Stimulated activated naive B cell treated with anti-CD40 and anti-IgM and Interleukin-4, amounts not matched to agents 10 μg/mL and 1 μg/mL and 100 μg/mL, for 72 hours (primary cell): ENCODE measurements at regions not wholly inside any gene's neighbourhood (a gene's known extent, or its start where the extent isn't known, plus 50 kb on each side); places are given as distances from the start of the nearest gene placed in this dataset.

Source experiments
- ATAC-seq, 2 donors: fragments of 150-1000 bp; cut with Tn5 transposase; replicated peaks; 2 replicates each; pipeline ENCODE4 v1.10.0; 2021; ENCODE audit warnings: moderate library complexity in 1 of 2
- DNase-seq: peaks from one replicate; pipeline ENCODE4 v3.0.0; 2021
- H3K27ac Mint-ChIP-seq: one replicate; pipeline ENCODE4 v1.8.0; 2022; ENCODE audit warnings: mild to moderate bottlenecking, mixed read lengths
- H3K27me3 Mint-ChIP-seq, 2 donors: one replicate each; pipeline ENCODE4 v1.8.0; 2022; ENCODE audit warnings: mixed read lengths in 2 of 2
- H3K36me3 Mint-ChIP-seq, 2 donors: one replicate each; pipeline ENCODE4 v1.8.0; 2022; ENCODE audit warnings: mixed read lengths in 2 of 2, mild to moderate bottlenecking in 1 of 2
- H3K4me1 Mint-ChIP-seq, 2 donors: one replicate each; pipeline ENCODE4 v1.8.0; 2022; ENCODE audit warnings: mixed read lengths in 2 of 2, mild to moderate bottlenecking in 1 of 2
- H3K4me3 Mint-ChIP-seq, 2 donors: one replicate each; pipeline ENCODE4 v1.8.0; 2022; ENCODE audit warnings: mild to moderate bottlenecking in 2 of 2, mixed read lengths in 2 of 2, moderate library complexity in 1 of 2
- H3K9me3 Mint-ChIP-seq, 2 donors: one replicate each; pipeline ENCODE4 v1.8.0; 2022; ENCODE audit warnings: mixed read lengths in 2 of 2, mild to moderate bottlenecking in 1 of 2

DNA sequence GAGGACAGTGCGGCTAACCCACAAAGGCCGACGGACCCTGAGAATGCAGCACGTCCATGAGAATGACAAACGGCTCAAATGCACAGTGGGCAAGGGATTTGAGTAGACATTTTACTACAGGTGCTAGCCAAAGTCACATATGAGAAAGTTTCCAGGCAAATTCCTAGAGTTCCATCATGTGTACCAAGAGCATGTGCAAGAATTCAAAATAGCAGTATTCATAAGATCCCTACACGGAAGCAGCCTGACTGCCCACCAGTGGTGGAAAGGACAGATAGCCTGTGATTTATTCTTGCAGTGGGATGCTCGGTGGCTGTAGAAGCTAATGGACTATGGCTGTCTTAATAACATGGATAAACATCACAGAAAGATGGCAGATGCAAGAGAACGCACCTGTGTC, 68.0 kb downstream of the RGS12 start:
- no peak for ATAC-seq
- DNase-seq: no peak
- Mint-ChIP-seq H3K4me1 (peaks cover 9 to 18% of the 10 kb centered on the region in 2 donors), H3K27ac (no peak overlapping the region), H3K4me3 (no peak overlapping the region), H3K36me3 (no peaks in the 10 kb centered on the region), H3K27me3 (peaks cover 18% of the 10 kb centered on the region in 2 donors), H3K9me3 (peaks cover 0 to 2% of the 10 kb centered on the region in 2 donors)

GRCh38 chr4:3361406-3361805, 68.6 kb downstream of the RGS12 start:
- Mint-ChIP-seq H3K4me1 (peaks cover 9 to 18% of the 10 kb centered on the region in 2 donors), H3K4me3 (no peak overlapping the region), H3K27me3 (peaks cover 18% of the 10 kb centered on the region in 2 donors), H3K27ac (no peak overlapping the region), H3K9me3 (peaks cover 0 to 2% of the 10 kb centered on the region in 2 donors), H3K36me3 (no peaks in the 10 kb centered on the region)
- DNase-seq (no peak), ATAC-seq (no peak)

- ATAC-seq (no peak), DNase-seq (no peak)
- no peak overlapping the region for H3K27ac Mint-ChIP-seq
- H3K4me3 Mint-ChIP-seq: no peak overlapping the region
- H3K4me1 Mint-ChIP-seq: peaks cover 9 to 18% of the 10 kb centered on the region in 2 donors
- H3K9me3 Mint-ChIP-seq: peaks cover 0 to 2% of the 10 kb centered on the region in 2 donors
- peaks cover 18% of the 10 kb centered on the region in 2 donors for H3K27me3 Mint-ChIP-seq
- H3K36me3 Mint-ChIP-seq: no peaks in the 10 kb centered on the region
Observed at GRCh38 chr4:3361896-3362295, 69.1 kb downstream of the RGS12 start.

DNA sequence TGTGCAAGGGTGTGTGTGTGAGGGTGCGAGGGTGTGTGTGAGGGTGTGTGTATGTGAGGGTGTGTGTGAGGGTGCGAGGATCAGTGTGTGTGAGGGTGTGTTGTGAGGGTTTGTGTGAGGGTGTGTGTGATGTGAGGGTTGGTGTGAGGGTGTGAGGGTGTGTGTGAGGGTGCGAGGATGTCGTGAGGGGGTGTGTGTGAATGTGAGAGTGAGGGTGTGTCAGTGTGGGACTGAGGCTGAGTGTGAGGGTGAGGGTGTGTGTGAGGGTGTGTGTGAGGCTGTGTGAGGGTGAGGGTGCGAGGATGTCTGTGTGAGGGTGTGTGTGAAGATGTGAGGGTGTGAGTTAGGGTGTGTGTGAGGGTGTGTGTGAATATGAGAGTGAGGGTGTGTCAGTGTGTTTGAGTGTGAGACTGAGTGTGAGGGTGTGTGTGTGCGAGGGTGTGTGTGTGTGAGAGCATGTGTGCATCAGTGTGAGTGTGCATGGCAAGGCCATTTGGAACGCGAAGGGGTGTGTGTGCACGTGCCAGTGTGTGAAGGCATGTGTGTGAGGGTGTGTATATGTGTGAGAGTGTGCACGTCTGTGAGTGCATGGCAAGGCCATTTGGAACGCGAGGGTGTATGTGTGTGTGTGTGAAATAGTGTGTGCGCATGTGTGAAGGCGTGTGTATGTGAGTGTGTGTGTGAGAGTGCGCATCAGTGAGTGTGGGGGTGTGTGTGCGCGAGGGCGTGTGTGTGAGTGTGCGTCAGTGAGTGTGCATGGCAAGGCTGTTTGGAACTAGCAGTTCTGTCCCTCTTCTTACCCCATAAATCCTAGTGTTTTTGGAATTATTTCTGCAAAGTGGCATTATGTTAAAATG, 69.8 kb downstream of the RGS12 start:
- ATAC-seq (no peak), DNase-seq (no peak)
- H3K9me3 Mint-ChIP-seq: peaks cover 0 to 2% of the 10 kb centered on the region in 2 donors
- H3K27me3 Mint-ChIP-seq: peaks cover 18 to 22% of the 10 kb centered on the region in 2 donors
- H3K4me3 Mint-ChIP-seq: no peak overlapping the region
- no peak overlapping the region for H3K27ac Mint-ChIP-seq
- H3K4me1 Mint-ChIP-seq: peaks cover 9 to 18% of the 10 kb centered on the region in 2 donors
- no peaks in the 10 kb centered on the region for H3K36me3 Mint-ChIP-seq

DNA sequence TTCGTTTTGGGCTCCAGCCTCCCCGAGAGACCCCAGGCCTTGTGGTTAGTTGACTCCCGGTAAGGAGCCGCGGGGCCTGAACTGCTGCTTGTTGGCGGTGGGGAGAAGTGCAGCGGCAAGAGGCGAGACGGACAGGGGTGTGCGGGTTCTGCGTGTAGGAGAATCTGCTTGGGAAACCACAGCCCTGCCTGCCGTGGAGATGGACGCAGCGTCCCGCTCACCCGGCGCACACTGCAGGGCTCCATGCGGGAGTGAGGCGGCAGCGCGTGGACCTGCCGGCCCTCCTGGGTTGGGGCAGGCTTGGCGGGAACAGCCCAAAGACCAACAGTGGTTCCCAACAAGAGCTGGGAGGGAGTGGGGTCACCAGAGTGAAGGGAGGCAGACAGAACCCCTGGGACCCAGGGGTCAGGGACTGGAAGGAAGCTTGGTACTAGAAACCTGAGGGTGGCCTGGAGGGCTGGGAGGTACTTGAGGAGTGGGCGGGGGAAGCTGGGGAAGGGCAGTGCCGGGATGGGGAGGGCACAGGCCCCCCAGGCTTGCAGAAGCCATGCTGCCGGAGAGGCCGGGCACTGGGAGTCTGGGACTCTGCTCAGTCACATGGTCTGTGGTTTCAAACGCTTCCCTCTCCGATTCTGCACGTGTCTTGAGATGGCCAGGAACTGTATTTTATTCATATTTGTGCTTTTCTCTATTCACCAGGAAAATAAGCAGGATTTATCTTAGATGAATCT, 70.8 kb downstream of the RGS12 start:
- peaks cover 24 to 29% of the 10 kb centered on the region in 2 donors for H3K27me3 Mint-ChIP-seq
- DNase-seq (no peak), ATAC-seq (no peak)
- no peaks in the 10 kb centered on the region for H3K9me3 Mint-ChIP-seq
- H3K27ac Mint-ChIP-seq: peak overlapping the region; percentile 70
- no peak overlapping the region for H3K4me3 Mint-ChIP-seq
- no peaks in the 10 kb centered on the region for H3K36me3 Mint-ChIP-seq
- H3K4me1 Mint-ChIP-seq: peaks cover 13 to 25% of the 10 kb centered on the region in 2 donors

- Mint-ChIP-seq H3K36me3 (no peaks in the 10 kb centered on the region), H3K4me1 (peaks cover 13 to 31% of the 10 kb centered on the region in 2 donors), H3K27me3 (peaks cover 29 to 32% of the 10 kb centered on the region in 2 donors), H3K4me3 (no peak overlapping the region), H3K9me3 (no peaks in the 10 kb centered on the region), H3K27ac (no peak overlapping the region)
- no peak for DNase-seq
- ATAC-seq: no peak
Observed at GRCh38 chr4:3364199-3364598, 71.4 kb downstream of the RGS12 start.

DNA sequence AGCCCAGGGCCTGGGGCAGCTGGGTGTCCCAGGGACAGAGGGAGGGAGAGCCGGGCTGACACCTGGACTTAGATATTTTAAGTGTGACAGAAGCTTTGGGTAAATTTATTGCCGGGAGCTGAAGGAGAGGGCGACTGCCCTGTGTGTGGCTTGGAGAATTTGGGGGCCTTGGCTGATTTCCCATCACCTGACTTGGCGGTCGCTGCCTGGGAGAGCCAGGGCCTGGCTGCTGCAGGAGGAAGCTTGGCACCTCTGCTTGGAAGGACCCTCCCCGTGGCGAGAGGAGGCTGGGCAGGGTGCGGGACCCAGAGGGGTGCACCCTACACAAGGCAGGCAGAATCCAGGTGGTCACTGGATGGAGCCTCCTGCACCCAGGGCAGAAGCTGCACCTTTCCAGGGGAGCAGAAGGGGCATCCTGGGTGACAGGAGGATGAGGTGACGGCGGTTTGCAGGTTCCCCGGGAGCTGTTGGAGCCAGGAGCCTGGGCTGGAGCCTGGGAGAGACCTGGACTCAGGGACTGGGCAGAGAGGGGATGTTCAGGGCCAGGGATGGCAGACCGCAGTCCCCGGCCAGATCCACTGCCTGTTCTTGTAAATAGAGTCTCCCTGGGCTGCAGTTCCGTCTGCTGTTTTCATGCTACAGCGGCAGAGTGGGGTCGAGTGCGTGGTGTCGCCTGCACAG, 72.0 kb downstream of the RGS12 start:
- Mint-ChIP-seq H3K27me3 (peaks cover 32 to 35% of the 10 kb centered on the region in 2 donors), H3K4me3 (no peak overlapping the region), H3K36me3 (no peaks in the 10 kb centered on the region), H3K27ac (no peak overlapping the region), H3K9me3 (no peaks in the 10 kb centered on the region), H3K4me1 (peaks cover 16 to 33% of the 10 kb centered on the region in 2 donors)
- ATAC-seq (no peak), DNase-seq (no peak)

DNA sequence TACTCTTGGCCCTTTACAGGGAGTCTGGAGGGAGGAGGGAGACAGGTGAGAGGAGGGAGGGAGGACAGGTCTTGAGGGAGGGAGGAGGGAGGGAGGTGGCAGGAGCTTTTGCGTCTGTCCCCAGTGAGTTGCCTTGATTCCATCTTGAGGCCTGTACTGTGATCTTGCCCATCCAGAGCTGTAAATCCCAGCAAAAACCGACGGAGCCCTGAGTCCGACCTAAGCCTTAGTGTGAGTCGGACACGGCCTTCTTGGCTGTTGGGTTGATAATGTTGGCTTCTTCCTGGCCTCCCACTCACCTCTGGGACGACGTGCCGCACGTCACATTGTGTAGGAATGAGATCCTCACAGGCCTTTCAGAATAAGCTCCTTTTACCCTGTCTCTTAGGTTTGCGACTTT, 72.5 kb downstream of the RGS12 start:
- ATAC-seq: no peak
- Mint-ChIP-seq H3K27ac (no peak overlapping the region), H3K9me3 (no peaks in the 10 kb centered on the region), H3K4me3 (no peak overlapping the region), H3K36me3 (no peaks in the 10 kb centered on the region), H3K4me1 (peaks cover 21 to 33% of the 10 kb centered on the region in 2 donors), H3K27me3 (peaks cover 38 to 40% of the 10 kb centered on the region in 2 donors)
- no peak for DNase-seq

GRCh38 chr4:3365871-3366842, 73.3 kb downstream of the RGS12 start:
- Mint-ChIP-seq H3K27ac (no peak overlapping the region), H3K9me3 (no peaks in the 10 kb centered on the region), H3K36me3 (no peaks in the 10 kb centered on the region), H3K4me3 (no peak overlapping the region), H3K4me1 (peaks cover 21 to 31% of the 10 kb centered on the region in 2 donors), H3K27me3 (peaks cover 43% of the 10 kb centered on the region in 2 donors)
- no peak for ATAC-seq
- DNase-seq: no peak

DNA sequence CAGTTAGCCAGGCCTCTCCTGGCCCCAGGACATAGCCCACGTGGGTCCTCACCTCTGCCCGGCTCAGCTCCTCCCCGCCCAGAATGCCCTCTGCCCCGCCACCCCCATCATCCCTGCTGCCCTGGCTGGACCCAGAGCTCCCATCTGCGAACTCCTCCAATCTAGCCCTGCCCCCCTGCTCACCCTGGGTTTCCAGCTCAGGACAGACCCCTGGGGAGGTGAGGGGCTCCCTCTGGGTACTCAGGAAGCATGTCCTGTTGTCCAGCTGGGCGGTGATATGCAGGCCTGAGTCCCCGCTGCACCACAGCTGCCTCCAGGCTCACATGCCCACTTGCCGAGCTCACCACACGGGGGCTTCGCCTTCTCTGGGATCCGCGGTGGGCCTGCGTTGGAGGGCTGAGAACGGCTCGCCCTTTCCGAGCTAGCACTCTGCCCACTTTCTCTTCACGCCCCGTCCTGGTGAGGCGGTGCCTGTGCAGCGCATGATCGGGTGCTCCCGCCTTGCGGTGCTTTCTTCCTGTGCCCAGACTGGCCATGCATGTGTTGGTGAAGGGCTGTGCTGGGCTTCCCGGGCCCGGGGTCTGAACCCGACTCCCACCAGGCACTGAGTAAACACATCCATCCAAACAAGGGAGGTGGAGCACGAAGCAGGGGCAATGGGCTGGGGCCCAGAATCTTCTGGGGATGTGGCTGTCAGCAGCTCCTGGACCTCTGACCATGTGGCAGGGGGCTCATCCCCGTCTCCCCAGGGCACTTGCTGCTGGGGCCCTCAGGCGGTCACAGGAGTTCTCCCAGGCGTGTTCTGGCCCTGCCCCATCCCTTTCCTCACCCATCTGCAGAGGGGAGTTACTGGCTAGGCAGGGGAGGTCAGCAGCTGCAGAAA, 74.3 kb downstream of the RGS12 start:
- Mint-ChIP-seq H3K27me3 (peaks cover 36 to 42% of the 10 kb centered on the region in 2 donors), H3K36me3 (no peaks in the 10 kb centered on the region), H3K27ac (no peak overlapping the region), H3K9me3 (no peaks in the 10 kb centered on the region), H3K4me3 (no peak overlapping the region), H3K4me1 (peaks cover 21 to 26% of the 10 kb centered on the region in 2 donors)
- DNase-seq: no peak
- no peak for ATAC-seq

- DNase-seq (no peak), ATAC-seq (no peak)
- Mint-ChIP-seq H3K27me3 (peaks cover 29 to 37% of the 10 kb centered on the region in 2 donors), H3K4me3 (no peak overlapping the region), H3K36me3 (no peaks in the 10 kb centered on the region), H3K4me1 (peaks cover 18 to 33% of the 10 kb centered on the region in 2 donors), H3K27ac (no peak overlapping the region), H3K9me3 (no peaks in the 10 kb centered on the region)
Observed at GRCh38 chr4:3367866-3368265, 73.9 kb upstream of the HGFAC start.

DNA sequence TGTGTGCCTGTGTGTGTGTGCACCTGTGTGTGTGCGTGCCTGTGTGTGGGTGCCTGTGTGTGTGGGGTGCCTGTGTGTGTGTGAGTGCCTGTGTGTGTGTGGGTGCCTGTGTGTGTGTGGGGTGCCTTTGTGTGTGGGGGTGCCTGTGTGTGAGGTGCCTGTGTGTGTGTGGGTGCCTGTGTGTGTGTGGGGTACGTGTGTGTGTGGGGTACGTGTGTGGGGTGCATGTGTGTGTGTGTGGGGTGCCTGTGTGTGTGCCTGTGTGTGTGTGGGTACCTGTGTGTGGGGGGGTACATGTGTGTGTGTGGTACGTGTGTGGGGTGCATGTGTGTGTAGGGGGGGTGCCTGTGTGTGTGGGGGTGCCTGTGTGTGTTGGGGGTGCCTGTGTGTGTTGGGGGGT, 73.4 kb upstream of the HGFAC start:
- Mint-ChIP-seq H3K9me3 (no peaks in the 10 kb centered on the region), H3K4me3 (no peak overlapping the region)
- ATAC-seq: no peak

More for the DNA sequence above, 73.4 kb upstream of the HGFAC start:
- Mint-ChIP-seq H3K27me3 (peaks cover 27 to 37% of the 10 kb centered on the region in 2 donors), H3K36me3 (no peaks in the 10 kb centered on the region), H3K4me1 (peaks cover 19 to 38% of the 10 kb centered on the region in 2 donors), H3K27ac (no peak overlapping the region)
- no peak for DNase-seq
